Astrocyte of the cerebellum (primary cell): ENCODE measurements at regions not wholly inside any gene's neighbourhood (a gene's known extent, or its start where the extent isn't known, plus 50 kb on each side); places are given as distances from the start of the nearest gene placed in this dataset.

Source experiments
- DNase-seq: peaks from one replicate; pipeline ENCODE4 v3.0.0-alpha.2; 2011; ENCODE audit warnings: low read depth
- H3K4me3 ChIP-seq: 2 replicates; pipeline ENCODE4 v1.5.1; 2011; ENCODE audit warnings: mild to moderate bottlenecking, low read depth, low read length, moderate library complexity
- CTCF ChIP-seq: IDR thresholded peaks from 2 replicates; pipeline ENCODE4 v1.5.1; 2012; ENCODE audit warnings: low read length, low read depth, moderate library complexity, mild to moderate bottlenecking; ENCODE audit errors: missing control alignments
- in situ Hi-C: cut with HindIII; loops from 2 replicates; pipeline ENCODE4 v1.10.0; 2017; ENCODE audit warnings: low sequenced_read_pairs

- TF ChIP-seq CTCF = no peak
- no peak for DNase-seq
These were observed 89.4 kb downstream of the EFNB1 start for GRCh38 chrX:68918202-68918601.

DNA sequence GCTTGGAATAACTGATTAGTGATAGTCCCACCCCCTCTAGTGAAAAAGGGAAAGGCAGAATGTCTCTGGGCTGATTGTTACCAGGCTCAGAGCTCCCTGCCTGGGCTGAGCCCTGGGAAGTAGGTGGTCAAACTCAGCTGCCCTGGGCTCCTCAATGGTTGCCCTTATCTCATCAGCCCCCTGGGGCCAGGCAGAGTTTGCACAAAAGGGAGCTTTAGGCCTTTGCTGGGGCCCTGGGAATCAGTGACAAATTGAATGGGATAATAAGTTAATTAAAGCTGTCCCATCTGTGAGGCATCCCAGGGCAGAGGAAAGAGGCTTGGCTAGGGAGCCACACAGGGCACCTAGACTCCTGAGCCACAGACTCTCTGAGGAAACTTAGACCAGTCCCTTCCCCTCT is 89.0 kb downstream of the EFNB1 start:
- in situ Hi-C loops = no loop called here
- H3K4me3 ChIP-seq = no peak overlapping the region
- no peak for DNase-seq
- TF ChIP-seq CTCF = no peak

More at GRCh38 chrX:68918202-68918601, 89.4 kb downstream of the EFNB1 start:
- in situ Hi-C loops = no loop called here
- no peak overlapping the region for H3K4me3 ChIP-seq

DNA sequence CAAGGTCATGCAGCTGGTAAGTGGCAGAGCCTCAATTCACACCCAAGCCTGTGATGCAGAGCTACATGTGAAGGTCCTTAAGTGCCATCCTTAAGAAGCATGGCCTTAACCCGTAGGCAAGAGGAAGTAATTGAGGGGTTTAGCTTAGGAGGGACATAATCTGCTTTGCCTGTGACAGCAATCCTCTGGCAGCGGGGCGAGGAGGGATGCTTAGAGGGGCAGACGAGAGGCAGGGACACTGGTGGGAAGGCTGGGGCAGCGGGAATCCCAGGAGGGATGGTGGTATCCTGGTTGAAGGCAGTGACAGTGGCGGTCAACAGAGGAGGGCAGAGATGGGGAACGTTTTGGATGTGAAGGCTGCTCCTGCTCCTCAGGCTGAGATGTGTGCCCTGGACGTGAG is 88.1 kb downstream of the EFNB1 start:
- in situ Hi-C loops = no loop called here
- no peak overlapping the region for H3K4me3 ChIP-seq
- no peak for DNase-seq
- TF ChIP-seq CTCF = no peak

DNA sequence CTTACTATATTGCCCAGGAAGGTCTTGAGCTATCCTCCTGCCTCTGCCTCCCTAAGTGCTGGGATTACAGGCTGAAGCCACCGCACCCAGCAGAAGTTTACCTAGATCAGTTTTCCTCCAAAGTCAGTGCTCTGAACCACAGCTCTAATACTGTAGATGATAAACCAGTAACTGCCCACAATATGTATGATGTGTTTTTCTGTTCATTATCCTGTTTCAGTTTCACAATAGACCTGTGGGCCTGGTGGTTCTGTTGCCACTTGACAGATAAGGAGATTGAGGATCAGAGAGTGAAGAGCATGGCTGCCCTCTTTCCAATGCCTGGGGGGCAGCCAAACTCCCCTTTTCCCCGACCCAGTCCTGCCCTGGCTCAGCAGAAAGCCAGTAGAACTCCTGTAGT is 87.0 kb downstream of the EFNB1 start:
- no peak for DNase-seq
- no peak overlapping the region for H3K4me3 ChIP-seq
- in situ Hi-C loops = no loop called here
- TF ChIP-seq CTCF = no peak

DNA sequence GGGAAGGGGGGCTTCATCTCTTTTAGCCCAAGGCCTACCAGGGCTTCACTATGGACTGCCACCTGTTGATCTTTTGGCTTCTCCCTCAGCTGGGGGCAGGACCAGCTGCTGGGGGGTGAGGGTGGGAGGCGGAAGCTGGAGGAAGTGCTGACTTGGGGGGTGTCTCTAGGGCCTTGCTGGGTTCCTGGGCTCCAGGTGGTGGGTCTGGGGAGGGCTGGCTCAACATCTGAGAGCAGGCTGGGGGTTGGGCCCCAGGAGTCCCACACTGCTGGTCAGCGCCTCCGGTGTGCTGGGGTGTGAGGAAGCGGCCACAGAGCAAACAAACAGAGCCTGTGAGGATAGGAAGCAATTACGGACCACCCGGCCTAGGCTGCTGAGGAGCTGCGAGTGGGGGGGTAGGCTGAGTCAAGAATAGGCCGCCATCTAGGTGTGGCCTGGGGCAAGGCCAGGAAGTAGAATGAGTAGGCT is 85.7 kb downstream of the EFNB1 start:
- no peak overlapping the region for H3K4me3 ChIP-seq
- DNase-seq = no peak
- no peak for TF ChIP-seq CTCF
- in situ Hi-C loops = no loop called here

DNA sequence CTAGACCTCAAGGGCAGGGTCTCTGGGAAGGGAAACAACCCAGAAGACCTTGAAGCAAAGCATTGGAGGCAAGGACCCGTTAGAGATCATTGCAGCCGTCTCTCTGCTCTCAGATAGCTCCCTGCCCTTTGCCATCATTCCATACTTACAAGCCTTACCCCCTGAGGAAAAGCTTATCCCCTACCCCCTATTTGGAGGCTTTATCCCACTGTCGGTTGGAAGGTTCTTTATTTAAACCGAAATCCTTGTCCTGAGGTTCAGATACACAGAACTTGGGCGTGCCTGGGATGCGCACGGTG is 84.4 kb downstream of the EFNB1 start:
- TF ChIP-seq CTCF = no peak
- in situ Hi-C loops = no loop called here
- no peak overlapping the region for H3K4me3 ChIP-seq
- no peak for DNase-seq

- no peak overlapping the region for H3K4me3 ChIP-seq
- DNase-seq = no peak
- TF ChIP-seq CTCF = no peak
- in situ Hi-C loops = no loop called here
These were observed 83.3 kb downstream of the EFNB1 start for GRCh38 chrX:68912113-68912512.
